MM.1S (cell line): ENCODE measurements at regions not wholly inside any gene's neighbourhood (a gene's known extent, or its start where the extent isn't known, plus 50 kb on each side); places are given as distances from the start of the nearest gene placed in this dataset.
A peak's percentile ranks its signal among the peaks of the same experiment; 100 is the strongest.

Experiments
- DNase-seq: peaks from one replicate; pipeline ENCODE4 v3.0.0-alpha.2; 2015
- H2AFZ ChIP-seq: fragments of 300-600 bp; sonication (generic); 2 replicates; pipeline ENCODE4 v1.6.0; 2016; ENCODE audit warnings: antibody characterized with exemption, low read length
- H3F3A ChIP-seq: fragments of 300-600 bp; sonication (generic); 2 replicates; pipeline ENCODE4 v1.6.1; 2016; ENCODE audit warnings: mild to moderate bottlenecking, antibody characterized with exemption, low read length, moderate library complexity, mixed read lengths; ENCODE audit not compliant: insufficient read depth
- H3K27ac ChIP-seq: fragments of 300-600 bp; sonication (generic); 2 replicates; pipeline ENCODE4 v1.5.1; 2016; ENCODE audit warnings: mild to moderate bottlenecking, low read length
- H3K27me3 ChIP-seq: fragments of 300-600 bp; sonication (generic); replicated peaks from 2 replicates; pipeline ENCODE4 v1.6.0; 2016; ENCODE audit warnings: low read length; ENCODE audit not compliant: insufficient read depth
- H3K36me3 ChIP-seq: fragments of 300-600 bp; sonication (generic); replicated peaks from 2 replicates; pipeline ENCODE4 v1.6.1; 2016; ENCODE audit warnings: mild to moderate bottlenecking, low read length, mixed read lengths; ENCODE audit not compliant: insufficient read depth
- H3K4me1 ChIP-seq: fragments of 300-600 bp; sonication (generic); 2 replicates; pipeline ENCODE4 v1.6.1; 2016; ENCODE audit warnings: low read length, mixed read lengths
- H3K4me2 ChIP-seq: fragments of 300-600 bp; sonication (generic); 2 replicates; pipeline ENCODE4 v1.6.0; 2016; ENCODE audit warnings: low read depth, low read length
- H3K4me3 ChIP-seq: fragments of 300-600 bp; sonication (generic); 2 replicates; pipeline ENCODE4 v1.5.1; 2016; ENCODE audit warnings: low read length, mixed read lengths
- H3K79me2 ChIP-seq: fragments of 300-600 bp; sonication (generic); 2 replicates; pipeline ENCODE4 v1.6.1; 2016; ENCODE audit warnings: mixed run types, low read length, mixed read lengths
- H3K9ac ChIP-seq: fragments of 300-600 bp; sonication (generic); 2 replicates; pipeline ENCODE4 v1.6.1; 2016; ENCODE audit warnings: low read length, mixed read lengths
- H3K9me2 ChIP-seq: fragments of 300-600 bp; sonication (generic); replicated peaks from 2 replicates; pipeline ENCODE4 v1.6.1; 2016; ENCODE audit warnings: mild to moderate bottlenecking, low read length, mixed read lengths; ENCODE audit not compliant: insufficient read depth
- H3K9me3 ChIP-seq: fragments of 300-600 bp; sonication (generic); replicated peaks from 2 replicates; pipeline ENCODE4 v1.6.1; 2016; ENCODE audit warnings: mild to moderate bottlenecking, low read length, mixed read lengths; ENCODE audit not compliant: insufficient read depth
- H4K20me1 ChIP-seq: fragments of 300-600 bp; sonication (generic); 2 replicates; pipeline ENCODE4 v1.6.1; 2016; ENCODE audit warnings: mild to moderate bottlenecking, low read length, moderate library complexity, mixed read lengths; ENCODE audit not compliant: insufficient read depth
- EZH2 ChIP-seq: fragments of 300-600 bp; sonication (generic); optimal IDR thresholded peaks from 2 replicates; pipeline ENCODE3; 2017; ENCODE audit warnings: low read depth, mild to moderate bottlenecking, antibody characterized with exemption, low read length, mixed read lengths
- EZH2phosphoT487 ChIP-seq: fragments of 300-600 bp; sonication (generic); IDR thresholded peaks from 2 replicates; pipeline ENCODE4 v1.6.1; 2018; ENCODE audit warnings: antibody characterized with exemption, low read length
- TF ChIP-seq, protein P1 (sequence below): fragments of 300-600 bp; sonication (generic); IDR thresholded peaks from 2 replicates; pipeline ENCODE4 v1.5.1; 2016; ENCODE audit warnings: antibody characterized with exemption, low read length, mixed read lengths

DNA sequence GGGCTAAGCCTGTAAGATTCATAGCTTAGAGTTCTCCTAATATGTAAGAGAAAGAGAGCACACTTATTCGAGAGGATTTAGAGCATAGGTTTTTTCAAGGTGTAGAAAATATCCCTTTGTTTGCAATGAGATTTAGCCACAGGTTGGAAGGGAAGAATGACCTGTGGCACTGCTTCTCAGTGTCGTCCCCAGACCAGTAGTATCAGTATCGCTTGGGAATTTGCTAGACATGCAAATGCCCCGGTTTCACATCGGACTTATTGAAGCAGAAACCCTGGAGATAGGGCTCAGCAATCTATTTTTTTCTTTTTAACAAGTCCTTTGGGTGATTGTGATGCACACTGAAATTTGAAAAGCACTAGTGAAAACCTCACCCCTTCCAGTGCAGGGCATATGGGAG, 362.6 kb upstream of the C11orf87 start:
- Histone ChIP-seq H3K9ac (no peak overlapping the region), H3F3A (0 out of 2 replicates have a peak, but pooled peaks cover 6% of the 10 kb centered on the region), H3K27ac (peak overlapping the region; percentile 4; the same call in 1 of the 2 replicates), H2AFZ (no peak overlapping the region), H4K20me1 (no peaks in the 10 kb centered on the region), H3K36me3 (no peaks in the 10 kb centered on the region), H3K4me1 (peaks cover 18% of the 10 kb centered on the region), H3K4me2 (peak overlapping the region; percentile 59), H3K4me3 (peak overlapping the region; percentile 13; the same call in 1 of the 2 replicates), H3K27me3 (no peaks in the 10 kb centered on the region), H3K9me3 (no peaks in the 10 kb centered on the region), H3K9me2 (no peaks in the 10 kb centered on the region), H3K79me2 (no peaks in the 10 kb centered on the region)
- TF ChIP-seq, protein P1, sequence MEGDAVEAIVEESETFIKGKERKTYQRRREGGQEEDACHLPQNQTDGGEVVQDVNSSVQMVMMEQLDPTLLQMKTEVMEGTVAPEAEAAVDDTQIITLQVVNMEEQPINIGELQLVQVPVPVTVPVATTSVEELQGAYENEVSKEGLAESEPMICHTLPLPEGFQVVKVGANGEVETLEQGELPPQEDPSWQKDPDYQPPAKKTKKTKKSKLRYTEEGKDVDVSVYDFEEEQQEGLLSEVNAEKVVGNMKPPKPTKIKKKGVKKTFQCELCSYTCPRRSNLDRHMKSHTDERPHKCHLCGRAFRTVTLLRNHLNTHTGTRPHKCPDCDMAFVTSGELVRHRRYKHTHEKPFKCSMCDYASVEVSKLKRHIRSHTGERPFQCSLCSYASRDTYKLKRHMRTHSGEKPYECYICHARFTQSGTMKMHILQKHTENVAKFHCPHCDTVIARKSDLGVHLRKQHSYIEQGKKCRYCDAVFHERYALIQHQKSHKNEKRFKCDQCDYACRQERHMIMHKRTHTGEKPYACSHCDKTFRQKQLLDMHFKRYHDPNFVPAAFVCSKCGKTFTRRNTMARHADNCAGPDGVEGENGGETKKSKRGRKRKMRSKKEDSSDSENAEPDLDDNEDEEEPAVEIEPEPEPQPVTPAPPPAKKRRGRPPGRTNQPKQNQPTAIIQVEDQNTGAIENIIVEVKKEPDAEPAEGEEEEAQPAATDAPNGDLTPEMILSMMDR = no peak
- TF ChIP-seq EZH2 (no peak), EZH2phosphoT487 (no peak)
- no peak for DNase-seq

DNA sequence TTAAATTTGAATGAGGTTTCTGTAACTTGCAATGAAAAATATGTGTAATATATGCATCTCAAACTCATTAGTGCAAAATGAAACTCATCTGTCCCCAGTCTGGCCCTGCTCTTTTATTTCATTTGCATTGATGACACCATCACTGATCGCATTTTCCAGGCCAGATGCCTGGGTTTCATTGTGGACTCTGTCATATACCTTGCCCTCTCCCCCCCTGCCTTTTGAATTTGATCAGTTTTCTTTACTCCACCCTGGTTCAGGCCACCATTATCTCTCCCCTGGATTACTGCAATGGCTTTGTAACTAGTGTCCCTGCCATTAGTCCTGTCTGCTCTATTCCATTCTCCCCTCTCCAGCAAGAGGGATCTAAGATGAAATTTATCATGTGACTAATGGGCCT, 360.6 kb upstream of the C11orf87 start:
- peaks cover 33% of the 10 kb centered on the region for H3K4me1 ChIP-seq
- no peak overlapping the region for H3K9ac ChIP-seq
- H3K36me3 ChIP-seq = no peaks in the 10 kb centered on the region
- H2AFZ ChIP-seq = no peak overlapping the region
- no peaks in the 10 kb centered on the region for H3K79me2 ChIP-seq
- H3K27me3 ChIP-seq = no peaks in the 10 kb centered on the region
- H3K9me3 ChIP-seq = no peaks in the 10 kb centered on the region
- DNase-seq = peak; percentile 4
- H3F3A ChIP-seq = peaks cover 10% of the 10 kb centered on the region; the same call in 1 of the 2 replicates
- no peak for TF ChIP-seq EZH2phosphoT487
- TF ChIP-seq EZH2 = no peak
- TF ChIP-seq, protein P1 = no peak
- H3K27ac ChIP-seq = no peak overlapping the region
- H3K4me2 ChIP-seq = no peak overlapping the region
- H4K20me1 ChIP-seq = no peaks in the 10 kb centered on the region
- no peaks in the 10 kb centered on the region for H3K9me2 ChIP-seq
- no peak overlapping the region for H3K4me3 ChIP-seq

DNA sequence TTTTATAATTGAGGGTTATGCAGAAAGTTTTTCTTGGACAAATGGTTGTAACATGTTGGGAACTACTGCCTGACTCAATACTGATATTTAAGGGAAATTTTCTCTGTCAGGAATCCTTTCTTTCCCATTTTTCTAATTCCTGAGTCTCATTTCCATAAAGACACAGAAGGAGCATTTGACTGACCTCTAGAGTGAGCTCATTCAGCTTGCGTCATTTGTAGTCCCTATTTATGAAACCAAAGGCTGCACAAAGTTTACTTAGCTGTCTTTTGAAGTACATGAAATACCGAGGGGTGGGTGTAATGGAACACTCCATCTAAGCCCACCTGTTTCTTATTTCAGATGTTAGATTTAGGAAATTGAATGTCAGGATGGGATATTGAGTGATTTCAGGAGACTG, 359.5 kb upstream of the C11orf87 start:
- TF ChIP-seq EZH2phosphoT487 (no peak), EZH2 (no peak)
- TF ChIP-seq, protein P1 = no peak
- Histone ChIP-seq H3K27me3 (no peaks in the 10 kb centered on the region), H3K9ac (no peak overlapping the region), H4K20me1 (no peaks in the 10 kb centered on the region), H3K79me2 (no peaks in the 10 kb centered on the region), H3K27ac (no peak overlapping the region), H3K9me2 (no peaks in the 10 kb centered on the region), H3K4me2 (no peak overlapping the region), H3F3A (peaks cover 10% of the 10 kb centered on the region; the same call in 1 of the 2 replicates), H3K4me1 (peaks cover 39% of the 10 kb centered on the region), H3K9me3 (no peaks in the 10 kb centered on the region), H3K4me3 (no peak overlapping the region), H3K36me3 (no peaks in the 10 kb centered on the region), H2AFZ (no peak overlapping the region)
- peak; percentile 4 for DNase-seq
